NCI-H2227 treated with DMSO at 0.1 percent for 48 hours (cell line): ENCODE measurements at regions not wholly inside any gene's neighbourhood (a gene's known extent, or its start where the extent isn't known, plus 50 kb on each side); places are given as distances from the start of the nearest gene placed in this dataset.

ENCODE experiments used
- DNase-seq: peaks from one replicate; lab custom pipeline; 2025; lab: John Stamatoyannopoulos, UW

DNA sequence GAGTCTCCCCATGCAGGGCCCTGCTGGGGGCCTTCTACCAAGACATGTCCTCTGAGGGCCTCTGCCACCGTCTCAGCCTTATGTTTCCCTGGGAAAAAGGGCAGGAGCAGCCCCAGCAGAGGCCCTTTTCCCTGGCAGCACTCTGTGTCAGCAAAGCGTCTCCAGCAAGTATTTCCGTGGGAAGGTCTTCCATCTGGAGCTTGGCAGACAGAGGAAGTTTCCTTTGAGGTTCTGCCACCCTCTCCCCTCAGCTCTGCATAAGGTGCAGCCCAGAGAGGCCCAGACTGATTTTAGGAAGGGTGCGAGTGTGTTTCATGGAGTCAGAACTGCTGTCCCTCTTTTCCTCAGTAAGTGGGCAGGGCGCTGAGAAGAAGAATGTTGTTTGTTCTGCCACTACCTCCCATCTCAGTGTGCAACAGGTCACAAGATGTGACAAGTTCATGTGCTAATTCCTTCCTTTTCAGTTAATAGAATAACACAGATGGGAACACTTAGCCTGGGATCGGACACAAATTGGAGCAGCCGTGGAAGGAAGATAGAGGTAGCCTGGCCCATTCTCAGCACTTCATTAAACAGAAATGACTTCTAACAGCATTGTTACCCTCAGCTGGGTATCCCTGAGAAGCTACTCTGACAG is 784.4 kb downstream of the MAFB start:
- no peak for DNase-seq

DNA sequence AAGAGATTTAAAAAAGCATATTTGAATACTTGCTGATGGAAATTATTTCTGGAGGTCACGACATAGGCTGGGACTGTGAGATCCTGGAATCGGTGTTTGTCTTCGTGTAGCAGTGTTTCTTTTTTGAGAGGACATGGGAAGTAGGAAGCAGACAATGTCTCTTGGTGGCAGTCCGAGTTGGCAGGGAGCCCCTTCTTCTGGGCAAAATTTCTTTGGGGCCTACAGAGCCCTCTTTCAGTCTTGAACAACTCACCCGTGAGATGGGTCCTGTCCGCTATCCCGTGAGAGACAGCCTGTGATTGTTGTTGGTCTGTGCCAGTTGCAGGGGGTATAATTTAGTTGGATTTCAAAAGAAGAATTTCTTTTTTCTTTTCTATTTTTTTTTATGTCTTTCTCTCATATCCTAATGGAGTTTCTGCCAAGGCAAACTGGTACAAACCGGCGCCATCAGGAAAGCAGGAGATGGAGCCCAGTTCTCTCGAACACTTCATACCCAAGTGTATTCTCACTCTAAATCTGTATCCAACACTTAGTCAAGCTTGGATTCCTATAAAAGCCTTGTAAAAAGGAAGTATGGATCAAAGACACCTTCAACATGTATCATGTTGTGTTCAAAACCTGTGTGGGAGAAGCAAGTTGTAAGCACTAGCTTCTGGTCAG is 785.1 kb downstream of the MAFB start:
- DNase-seq: no peak

DNA sequence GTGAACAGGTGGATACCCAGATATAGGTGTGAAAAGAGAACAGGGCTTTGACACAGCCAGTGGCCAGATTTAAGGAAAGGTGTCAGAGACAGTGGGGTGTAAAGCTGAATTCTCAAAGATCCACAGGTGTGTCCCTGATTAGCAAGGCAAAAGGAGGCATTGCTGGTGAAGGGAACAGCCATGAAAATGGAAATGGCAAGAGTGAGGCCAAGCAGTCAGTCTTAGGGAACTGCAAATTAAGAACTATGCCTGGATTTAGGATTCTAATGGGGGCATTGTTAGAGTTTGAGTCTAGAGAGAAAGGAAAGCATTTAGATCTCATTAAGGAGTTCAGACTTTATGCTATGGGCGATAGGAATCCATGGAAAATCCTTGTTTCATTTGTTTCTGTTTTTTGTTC is 789.2 kb downstream of the MAFB start:
- no peak for DNase-seq

DNA sequence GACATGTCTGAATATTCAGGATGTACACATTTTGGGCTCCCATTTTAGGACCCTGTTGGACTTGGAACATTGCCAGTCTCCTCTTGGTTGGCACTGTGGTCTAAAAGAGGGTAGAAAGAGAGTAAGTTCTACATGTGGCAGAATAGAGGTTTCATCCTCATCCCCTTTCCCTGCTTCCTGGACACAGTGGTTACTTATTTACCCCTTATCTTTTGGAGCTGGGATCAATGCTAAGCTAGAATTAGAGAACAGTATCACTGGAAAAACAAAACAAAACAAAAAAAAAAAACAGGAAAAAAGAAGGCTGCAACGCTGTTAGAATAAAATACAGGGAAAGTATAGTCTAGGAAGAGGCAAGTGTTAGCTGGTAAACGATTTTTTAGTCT is 790.6 kb downstream of the MAFB start:
- DNase-seq: no peak

DNA sequence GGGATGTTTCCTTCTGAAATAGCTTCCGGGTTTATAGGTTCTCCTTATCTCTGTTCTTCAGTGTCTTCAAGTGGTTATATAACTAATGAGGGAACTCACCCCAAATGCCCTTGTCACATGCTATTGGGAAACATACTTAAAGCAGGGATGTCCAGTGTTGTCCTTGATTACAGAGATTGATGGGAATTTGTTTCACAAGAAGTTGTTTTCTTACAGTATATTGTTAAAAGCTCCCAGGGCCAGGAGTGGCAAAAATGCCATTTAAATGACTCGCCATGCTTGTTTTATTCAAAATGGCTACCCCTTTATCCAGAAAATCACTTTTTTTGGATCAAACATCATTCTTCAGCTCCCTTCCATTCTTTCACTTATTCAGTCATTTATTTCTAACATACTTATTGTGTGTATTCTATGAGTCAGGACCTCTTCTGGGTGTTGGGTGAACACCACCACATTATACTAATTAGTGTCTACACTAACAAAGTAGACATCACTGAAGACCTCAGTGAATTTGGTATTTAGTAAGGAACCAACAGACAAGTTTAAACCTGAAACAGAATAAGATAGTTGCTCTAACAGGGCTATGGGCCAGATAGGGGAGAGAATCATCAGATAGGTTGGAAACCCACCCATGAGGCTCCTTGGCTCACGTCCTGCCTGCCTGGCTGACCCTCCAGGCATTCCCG is 791.1 kb downstream of the MAFB start:
- DNase-seq: no peak

DNA sequence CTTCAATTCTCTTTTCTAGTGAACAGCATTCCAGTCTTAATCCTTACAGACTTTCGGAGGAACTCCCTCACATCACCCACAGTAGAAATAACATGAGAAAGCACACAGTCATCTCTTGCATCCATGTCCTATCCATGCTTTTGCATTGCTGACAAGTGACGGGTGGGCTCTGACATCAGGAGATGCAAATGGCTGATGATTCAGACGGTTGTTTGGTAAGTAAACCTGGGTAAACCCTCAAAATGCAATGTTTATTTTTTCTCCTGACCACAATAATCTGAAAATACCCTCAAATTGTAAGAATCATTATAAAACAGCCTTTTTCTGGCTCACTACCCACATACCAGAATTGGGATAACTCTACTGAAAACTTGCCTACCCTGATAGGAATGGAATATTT is 792.0 kb downstream of the MAFB start:
- no peak for DNase-seq

DNA sequence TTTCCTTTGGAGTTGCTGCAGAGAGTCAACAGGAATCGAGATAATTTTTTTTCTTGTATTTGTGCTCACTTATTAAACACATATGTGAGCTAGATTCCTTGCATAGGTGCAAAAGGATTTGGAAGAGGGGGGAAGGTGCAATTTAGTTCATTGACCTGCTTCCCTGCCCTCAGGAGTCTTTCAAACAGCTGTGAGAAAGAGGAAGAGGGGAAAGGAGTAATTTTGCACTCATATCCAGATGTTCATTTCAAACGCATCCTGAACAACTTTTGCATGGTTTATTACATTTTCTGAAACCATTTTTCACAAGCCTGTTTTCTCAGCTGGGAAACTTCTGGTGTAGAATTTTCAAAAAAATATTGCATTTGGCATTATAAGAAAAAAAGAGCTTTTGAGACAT is 795.0 kb downstream of the MAFB start:
- DNase-seq: no peak

DNA sequence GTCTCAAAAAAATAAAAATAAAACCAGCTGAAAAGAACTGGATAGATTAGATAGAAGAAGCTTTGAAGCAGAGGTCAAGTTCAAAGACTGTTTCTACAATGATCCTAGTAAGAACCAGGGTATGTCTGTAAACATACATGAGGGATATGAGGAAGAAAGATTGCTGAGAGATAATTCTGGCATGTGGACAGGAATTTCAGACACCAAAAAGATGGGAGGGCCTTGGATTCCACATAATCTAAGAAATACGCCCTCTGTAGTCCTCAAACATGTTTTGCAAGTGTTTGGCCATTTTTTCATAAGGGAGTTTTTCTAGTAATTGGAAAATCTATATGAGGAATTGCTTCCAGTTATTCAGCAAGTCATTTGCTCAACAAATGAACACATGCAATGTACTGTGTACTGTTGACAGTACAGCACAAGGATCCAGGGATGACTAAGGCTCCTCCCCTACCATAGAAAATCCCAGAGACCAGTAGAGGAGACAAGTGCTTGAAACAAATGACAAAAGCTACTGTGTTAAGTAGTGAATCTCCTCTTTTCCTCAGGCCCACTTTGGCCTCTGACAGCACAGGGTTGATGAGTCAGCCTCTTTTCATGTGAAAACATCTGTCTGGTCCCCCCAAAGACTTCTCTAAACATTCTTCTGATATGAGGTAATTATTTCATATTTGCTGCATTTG is 795.9 kb downstream of the MAFB start:
- DNase-seq: no peak

DNA sequence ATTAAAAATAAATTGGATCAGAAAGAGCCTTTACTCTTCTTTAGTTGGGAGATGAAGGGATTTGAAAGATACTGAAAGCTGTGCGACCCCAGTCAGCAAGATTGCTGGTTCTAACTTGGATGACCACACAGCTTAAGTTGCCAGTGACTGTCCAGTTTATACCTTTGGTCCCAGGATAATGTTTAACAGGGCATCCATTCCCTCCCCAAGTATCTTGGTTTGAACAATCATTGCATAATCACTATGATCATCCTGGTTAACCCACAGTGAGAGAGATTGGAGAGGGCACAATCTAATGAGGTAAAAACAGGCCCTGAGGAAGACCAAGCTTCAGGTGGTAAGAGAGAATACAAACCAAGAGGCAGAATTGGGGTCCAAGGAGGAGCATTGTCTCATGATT is 798.3 kb downstream of the MAFB start:
- DNase-seq: no peak

DNA sequence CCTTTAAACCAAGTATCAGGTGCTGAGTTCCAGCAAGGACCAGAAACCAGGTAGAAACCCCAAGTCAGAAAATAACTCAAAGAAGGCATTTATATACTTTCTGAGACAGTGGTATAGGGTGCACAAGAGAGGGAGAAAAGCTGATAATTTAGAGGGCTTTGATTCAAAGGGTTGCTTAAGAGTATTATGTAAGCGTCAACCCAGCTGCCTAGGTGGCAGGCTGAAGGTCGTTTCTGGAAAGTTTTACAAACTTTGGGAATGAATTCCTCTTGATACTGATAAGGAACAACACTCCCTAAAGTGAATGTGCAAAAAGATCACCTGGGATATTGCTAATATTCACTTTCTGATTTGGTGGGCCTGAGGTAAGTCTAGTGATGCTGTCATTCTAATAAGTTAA is 800.7 kb downstream of the MAFB start:
- no peak for DNase-seq

DNA sequence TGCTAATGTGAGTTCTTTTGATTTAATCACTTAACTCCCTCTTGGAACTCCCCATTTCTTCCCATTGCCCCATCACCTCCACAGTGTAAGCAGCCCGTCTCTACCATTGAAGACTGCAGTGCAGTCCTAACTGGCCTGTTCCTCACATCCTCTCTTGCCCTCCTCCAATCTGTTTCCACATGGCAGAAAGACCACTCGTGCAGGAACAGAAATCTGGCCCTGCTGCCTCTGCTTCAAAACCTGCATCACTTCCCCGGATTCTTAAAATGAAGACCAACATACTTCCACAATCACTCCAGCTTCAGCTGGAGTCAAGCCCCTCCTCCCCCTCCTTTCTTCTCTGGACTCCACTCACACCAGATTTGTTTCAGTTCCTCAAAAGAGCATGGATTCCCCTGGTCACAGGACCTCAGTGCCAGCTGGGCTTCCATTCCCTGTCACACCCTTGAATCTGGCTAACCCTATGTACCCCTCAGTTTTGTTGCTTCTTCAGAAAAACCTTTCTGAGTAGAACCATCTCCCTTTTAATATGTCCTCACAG is 802.3 kb downstream of the MAFB start:
- no peak for DNase-seq

DNA sequence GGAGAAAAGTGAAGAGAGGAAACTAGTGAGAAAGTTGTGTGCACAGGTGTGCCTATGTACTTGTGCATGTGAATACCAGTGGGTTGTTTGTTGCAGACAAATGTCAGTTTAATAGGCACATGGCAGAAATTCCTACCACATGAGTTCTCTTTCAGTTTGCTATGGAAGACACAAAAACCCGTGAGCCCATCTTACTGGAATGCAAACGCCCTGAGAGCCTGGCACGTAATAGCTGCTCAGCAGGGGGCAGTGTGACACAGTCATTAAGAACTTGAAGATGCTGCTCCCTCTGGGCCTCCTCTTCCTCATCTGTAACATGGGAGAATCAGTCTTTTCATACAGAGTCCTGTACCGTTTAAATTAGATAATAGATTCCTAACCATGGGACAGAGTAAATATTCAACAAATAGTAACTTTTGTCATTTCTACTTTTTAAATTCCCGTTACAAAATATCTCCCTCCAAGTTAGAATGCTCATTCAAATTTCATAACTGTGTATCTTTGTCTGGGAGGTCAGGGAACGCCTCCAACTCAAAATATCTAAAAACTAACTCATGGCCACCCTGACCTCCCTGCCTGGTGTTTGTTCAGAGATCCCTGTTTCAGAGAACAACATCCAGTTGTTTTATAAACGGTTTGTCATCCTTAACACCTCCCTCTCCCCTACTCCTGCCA is 802.9 kb downstream of the MAFB start:
- no peak for DNase-seq

DNA sequence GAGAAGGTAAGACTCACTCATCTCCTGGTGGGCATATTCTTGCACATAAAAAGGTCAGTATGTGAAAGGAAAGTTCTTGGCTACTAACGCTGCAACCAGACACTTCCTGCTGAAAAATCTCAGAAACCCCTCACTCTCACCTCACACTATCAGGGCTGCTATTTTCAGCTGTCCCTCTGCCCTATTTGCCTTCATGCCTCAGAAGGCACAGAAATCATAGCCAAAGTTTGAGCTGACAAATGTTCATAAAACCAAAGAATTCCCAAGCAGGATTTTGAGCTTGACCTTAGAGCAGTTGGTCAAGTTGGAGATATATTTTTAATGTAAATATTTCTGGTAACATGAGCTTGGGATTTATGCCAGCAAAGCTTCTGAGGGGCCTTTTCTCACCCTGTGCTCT is 806.2 kb downstream of the MAFB start:
- no peak for DNase-seq

DNA sequence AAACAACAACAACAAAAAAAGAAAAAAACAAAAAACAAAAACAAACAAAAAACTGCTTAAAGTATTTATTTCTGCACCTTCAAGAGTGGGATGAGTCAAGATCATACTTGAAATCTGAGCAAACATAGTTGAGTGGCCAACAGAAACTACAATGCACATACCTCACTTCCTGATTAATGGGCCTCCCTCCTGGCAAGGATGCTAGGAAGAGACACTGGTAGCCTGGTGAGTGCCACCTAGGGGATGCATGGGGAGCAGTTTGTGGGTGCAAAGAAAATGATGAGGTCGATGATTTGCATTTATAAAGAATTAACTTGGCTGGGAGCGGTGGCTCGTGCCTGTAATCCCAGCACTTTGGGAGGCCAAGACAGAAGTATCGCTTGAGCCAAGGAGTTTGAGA is 808.1 kb downstream of the MAFB start:
- DNase-seq: no peak

DNA sequence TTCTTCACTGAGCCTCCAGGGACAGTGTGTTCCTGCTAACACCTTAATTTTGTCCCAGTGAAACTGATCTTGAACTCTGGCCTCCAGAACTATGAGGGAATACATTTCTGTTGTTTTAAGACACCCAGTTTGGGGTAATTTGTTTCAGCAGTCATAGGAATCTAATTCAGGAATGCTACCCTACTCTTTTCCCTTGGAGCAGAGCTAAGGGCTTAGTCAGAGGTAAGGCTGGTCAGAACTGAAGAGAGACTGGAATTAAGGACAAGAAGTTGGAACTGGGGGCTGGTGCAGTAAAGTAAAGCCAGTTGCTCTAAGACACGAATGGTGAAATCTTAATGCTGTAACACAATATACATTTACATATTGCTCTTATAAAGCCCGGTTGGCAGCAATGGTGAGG is 809.7 kb downstream of the MAFB start:
- no peak for DNase-seq

DNA sequence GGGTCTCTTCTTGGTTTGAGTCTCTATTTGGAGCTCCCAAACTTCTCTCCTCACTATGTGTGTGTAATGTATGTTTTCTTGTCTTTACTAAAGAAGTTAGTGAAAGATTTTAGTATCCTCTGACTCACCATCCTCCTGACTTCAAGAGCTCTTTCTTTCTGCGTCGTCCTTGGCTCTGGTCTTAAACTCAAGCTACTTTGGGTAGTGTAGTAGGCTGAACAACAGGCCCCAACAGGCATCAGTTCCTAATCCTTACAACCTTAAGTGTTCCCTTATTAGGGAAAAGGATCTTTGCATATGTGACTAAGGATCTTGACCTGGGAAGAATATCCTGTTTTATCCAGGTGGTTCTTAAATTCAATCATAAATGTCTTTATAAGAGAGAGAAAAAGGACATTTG is 810.2 kb downstream of the MAFB start:
- no peak for DNase-seq

DNA sequence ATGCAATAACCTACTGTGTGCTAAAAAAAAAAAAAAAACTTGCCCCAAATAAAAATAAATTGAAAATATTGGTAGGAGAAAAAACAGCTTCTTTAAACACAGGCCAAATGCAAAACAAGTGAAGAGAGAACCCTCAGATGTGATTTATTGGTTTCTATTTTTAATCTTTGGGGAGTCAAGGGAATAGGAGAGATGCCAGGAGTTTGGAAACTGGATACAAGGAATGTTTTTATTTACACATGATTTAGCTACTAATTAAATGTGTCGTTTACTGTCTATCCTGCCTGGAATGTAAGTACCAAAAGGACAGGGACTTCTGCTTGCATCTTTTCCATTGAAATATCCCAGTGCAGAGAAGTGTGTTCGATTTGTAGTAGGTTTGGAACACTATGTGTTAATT is 810.7 kb downstream of the MAFB start:
- no peak for DNase-seq

DNA sequence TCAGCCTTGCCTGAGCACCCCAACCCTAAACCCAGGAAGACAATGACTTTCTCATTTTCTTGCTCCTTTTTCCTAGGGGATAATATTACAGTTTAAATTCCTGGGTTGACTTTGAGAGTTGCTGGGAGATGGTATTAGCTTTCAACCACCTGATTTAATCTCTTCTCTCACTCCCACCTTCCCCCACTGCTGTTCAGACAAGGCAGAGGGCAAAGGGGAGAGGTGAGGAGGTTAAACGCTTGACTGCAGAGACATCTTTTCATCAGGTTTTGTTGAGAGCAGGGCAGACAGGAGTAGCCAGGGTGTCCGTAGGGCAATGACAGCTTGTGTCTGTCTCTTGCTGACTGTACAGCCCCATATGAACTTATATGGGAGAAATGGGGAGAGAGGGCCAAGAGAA is 811.2 kb downstream of the MAFB start:
- no peak for DNase-seq

DNA sequence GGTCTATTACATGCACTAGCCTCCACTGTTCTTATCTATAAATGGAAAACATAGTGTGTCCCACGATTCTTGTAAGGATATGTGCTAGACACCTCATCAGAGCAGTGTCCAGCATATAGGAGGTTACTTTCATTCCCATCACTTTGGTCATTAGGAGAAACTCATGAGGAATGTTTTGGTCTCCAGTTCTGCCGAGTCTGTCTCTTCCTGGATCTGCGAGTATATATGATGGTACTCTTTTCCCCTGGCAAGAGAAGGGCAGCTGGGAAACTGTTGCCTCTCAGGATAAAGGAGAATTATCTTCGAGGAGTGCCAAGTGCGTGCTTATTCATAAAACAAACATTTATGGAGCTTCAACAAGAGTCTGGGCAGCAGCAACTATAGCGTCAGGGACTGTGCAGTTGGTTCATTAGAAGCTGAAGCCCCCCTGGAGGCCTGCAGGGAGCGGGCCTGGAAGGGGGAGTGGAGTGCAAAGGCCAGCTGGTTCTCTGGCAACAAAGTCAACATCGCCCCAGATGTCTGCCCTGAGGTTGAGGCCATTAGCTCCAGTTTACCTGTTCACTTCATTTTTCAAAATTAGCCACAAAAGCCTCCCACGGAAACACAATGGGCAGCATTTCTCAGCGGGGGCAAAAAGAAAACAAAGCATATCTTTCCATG is 811.9 kb downstream of the MAFB start:
- DNase-seq: peak; percentile 65

DNA sequence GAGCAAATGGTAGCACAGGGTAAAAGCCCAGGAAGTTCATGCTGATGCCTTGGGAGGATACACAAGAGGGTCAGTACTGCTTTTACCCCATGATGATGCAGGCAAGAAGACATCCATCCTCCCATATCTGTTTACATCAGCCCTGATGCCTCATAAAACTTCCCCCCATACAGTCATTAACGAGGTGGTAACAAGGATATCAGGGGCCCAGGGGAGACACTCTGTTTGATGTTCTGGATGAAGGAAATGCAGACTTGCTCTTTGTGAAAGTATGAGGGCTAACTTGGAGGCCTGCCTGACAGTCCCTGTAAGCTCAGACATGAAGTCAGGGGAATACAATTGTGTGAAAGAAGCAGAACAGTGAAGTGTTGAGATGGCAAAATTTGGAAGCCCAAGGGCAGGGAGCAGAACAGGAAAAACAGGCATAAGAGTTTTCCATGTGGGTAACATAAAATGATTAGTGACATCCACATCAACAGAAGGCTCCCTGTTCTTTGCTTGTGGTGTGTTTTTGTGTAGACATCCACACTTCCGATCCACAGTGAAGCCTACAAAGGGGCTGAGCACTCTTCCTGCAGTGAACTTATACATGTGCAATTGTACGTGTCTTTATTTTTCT is 813.4 kb downstream of the MAFB start:
- DNase-seq: no peak
